ENCODE measurements at regions not wholly inside any gene's neighbourhood (a gene's known extent, or its start where the extent isn't known, plus 50 kb on each side); places are given as distances from the start of the nearest gene placed in this dataset.

DNA sequence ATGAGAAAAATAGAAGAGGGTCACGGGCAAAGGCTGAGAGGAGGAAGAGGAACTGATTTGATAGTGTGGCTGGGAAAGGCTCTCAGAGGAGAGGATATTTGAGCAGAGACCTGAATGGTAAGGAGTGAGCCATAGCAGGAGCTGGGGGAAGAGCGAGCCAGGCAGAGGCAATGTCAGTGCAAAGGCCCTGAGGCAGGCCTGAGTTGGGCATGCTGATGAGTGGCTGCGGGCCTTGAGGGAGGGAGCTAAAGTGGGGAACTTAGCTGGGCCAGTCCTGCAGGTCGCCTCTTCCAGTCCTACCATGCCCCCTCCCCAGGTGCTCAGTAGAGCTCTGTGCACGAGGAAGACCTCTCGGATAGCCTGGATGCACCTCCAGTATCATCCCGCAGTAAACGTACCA, 55.4 kb upstream of the FGFR2 start:
- no peak overlapping the region for H3K27ac ChIP-seq (ENCODE audit: low read depth)
- no peak for ATAC-seq
- TF ChIP-seq ZNF114 (CRISPR knock-in tag; IDR thresholded peaks at IDR 0.05) (no peak), EZH2 (IDR thresholded peaks at IDR 0.05; ENCODE audit: low read depth, unreplicated experiment) (no peak), ZNF331 (CRISPR knock-in tag; IDR thresholded peaks at IDR 0.05; ENCODE audit: low read depth) (no peak), STAT1 (IDR thresholded peaks at IDR 0.05; ENCODE audit: unreplicated experiment) (no peak), CREB1 (CRISPR knock-in tag; IDR thresholded peaks at IDR 0.05; ENCODE audit: low read depth) (no peak), NANOG (IDR thresholded peaks at IDR 0.05; ENCODE audit: borderline replicate concordance) (no peak), EZH2phosphoT487 (IDR thresholded peaks at IDR 0.05; ENCODE audit: unreplicated experiment) (no peak), JUNB (IDR thresholded peaks at IDR 0.05; ENCODE audit: unreplicated experiment) (no peak), POLR2AphosphoS5 (IDR thresholded peaks at IDR 0.05; ENCODE audit: low read depth) (no peak)
- TF ChIP-seq, protein P1, sequence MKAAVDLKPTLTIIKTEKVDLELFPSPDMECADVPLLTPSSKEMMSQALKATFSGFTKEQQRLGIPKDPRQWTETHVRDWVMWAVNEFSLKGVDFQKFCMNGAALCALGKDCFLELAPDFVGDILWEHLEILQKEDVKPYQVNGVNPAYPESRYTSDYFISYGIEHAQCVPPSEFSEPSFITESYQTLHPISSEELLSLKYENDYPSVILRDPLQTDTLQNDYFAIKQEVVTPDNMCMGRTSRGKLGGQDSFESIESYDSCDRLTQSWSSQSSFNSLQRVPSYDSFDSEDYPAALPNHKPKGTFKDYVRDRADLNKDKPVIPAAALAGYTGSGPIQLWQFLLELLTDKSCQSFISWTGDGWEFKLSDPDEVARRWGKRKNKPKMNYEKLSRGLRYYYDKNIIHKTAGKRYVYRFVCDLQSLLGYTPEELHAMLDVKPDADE (IDR thresholded peaks at IDR 0.05) = no peak
- TF ChIP-seq, protein P2, sequence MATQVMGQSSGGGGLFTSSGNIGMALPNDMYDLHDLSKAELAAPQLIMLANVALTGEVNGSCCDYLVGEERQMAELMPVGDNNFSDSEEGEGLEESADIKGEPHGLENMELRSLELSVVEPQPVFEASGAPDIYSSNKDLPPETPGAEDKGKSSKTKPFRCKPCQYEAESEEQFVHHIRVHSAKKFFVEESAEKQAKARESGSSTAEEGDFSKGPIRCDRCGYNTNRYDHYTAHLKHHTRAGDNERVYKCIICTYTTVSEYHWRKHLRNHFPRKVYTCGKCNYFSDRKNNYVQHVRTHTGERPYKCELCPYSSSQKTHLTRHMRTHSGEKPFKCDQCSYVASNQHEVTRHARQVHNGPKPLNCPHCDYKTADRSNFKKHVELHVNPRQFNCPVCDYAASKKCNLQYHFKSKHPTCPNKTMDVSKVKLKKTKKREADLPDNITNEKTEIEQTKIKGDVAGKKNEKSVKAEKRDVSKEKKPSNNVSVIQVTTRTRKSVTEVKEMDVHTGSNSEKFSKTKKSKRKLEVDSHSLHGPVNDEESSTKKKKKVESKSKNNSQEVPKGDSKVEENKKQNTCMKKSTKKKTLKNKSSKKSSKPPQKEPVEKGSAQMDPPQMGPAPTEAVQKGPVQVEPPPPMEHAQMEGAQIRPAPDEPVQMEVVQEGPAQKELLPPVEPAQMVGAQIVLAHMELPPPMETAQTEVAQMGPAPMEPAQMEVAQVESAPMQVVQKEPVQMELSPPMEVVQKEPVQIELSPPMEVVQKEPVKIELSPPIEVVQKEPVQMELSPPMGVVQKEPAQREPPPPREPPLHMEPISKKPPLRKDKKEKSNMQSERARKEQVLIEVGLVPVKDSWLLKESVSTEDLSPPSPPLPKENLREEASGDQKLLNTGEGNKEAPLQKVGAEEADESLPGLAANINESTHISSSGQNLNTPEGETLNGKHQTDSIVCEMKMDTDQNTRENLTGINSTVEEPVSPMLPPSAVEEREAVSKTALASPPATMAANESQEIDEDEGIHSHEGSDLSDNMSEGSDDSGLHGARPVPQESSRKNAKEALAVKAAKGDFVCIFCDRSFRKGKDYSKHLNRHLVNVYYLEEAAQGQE (IDR thresholded peaks at IDR 0.05; ENCODE audit: unreplicated experiment) = no peak
- TF ChIP-seq, protein P3, sequence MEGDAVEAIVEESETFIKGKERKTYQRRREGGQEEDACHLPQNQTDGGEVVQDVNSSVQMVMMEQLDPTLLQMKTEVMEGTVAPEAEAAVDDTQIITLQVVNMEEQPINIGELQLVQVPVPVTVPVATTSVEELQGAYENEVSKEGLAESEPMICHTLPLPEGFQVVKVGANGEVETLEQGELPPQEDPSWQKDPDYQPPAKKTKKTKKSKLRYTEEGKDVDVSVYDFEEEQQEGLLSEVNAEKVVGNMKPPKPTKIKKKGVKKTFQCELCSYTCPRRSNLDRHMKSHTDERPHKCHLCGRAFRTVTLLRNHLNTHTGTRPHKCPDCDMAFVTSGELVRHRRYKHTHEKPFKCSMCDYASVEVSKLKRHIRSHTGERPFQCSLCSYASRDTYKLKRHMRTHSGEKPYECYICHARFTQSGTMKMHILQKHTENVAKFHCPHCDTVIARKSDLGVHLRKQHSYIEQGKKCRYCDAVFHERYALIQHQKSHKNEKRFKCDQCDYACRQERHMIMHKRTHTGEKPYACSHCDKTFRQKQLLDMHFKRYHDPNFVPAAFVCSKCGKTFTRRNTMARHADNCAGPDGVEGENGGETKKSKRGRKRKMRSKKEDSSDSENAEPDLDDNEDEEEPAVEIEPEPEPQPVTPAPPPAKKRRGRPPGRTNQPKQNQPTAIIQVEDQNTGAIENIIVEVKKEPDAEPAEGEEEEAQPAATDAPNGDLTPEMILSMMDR (conservative IDR thresholded peaks at IDR 0.05; ENCODE audit: low read depth in 2 of 2) = no peak
- TF ChIP-seq, protein P4, sequence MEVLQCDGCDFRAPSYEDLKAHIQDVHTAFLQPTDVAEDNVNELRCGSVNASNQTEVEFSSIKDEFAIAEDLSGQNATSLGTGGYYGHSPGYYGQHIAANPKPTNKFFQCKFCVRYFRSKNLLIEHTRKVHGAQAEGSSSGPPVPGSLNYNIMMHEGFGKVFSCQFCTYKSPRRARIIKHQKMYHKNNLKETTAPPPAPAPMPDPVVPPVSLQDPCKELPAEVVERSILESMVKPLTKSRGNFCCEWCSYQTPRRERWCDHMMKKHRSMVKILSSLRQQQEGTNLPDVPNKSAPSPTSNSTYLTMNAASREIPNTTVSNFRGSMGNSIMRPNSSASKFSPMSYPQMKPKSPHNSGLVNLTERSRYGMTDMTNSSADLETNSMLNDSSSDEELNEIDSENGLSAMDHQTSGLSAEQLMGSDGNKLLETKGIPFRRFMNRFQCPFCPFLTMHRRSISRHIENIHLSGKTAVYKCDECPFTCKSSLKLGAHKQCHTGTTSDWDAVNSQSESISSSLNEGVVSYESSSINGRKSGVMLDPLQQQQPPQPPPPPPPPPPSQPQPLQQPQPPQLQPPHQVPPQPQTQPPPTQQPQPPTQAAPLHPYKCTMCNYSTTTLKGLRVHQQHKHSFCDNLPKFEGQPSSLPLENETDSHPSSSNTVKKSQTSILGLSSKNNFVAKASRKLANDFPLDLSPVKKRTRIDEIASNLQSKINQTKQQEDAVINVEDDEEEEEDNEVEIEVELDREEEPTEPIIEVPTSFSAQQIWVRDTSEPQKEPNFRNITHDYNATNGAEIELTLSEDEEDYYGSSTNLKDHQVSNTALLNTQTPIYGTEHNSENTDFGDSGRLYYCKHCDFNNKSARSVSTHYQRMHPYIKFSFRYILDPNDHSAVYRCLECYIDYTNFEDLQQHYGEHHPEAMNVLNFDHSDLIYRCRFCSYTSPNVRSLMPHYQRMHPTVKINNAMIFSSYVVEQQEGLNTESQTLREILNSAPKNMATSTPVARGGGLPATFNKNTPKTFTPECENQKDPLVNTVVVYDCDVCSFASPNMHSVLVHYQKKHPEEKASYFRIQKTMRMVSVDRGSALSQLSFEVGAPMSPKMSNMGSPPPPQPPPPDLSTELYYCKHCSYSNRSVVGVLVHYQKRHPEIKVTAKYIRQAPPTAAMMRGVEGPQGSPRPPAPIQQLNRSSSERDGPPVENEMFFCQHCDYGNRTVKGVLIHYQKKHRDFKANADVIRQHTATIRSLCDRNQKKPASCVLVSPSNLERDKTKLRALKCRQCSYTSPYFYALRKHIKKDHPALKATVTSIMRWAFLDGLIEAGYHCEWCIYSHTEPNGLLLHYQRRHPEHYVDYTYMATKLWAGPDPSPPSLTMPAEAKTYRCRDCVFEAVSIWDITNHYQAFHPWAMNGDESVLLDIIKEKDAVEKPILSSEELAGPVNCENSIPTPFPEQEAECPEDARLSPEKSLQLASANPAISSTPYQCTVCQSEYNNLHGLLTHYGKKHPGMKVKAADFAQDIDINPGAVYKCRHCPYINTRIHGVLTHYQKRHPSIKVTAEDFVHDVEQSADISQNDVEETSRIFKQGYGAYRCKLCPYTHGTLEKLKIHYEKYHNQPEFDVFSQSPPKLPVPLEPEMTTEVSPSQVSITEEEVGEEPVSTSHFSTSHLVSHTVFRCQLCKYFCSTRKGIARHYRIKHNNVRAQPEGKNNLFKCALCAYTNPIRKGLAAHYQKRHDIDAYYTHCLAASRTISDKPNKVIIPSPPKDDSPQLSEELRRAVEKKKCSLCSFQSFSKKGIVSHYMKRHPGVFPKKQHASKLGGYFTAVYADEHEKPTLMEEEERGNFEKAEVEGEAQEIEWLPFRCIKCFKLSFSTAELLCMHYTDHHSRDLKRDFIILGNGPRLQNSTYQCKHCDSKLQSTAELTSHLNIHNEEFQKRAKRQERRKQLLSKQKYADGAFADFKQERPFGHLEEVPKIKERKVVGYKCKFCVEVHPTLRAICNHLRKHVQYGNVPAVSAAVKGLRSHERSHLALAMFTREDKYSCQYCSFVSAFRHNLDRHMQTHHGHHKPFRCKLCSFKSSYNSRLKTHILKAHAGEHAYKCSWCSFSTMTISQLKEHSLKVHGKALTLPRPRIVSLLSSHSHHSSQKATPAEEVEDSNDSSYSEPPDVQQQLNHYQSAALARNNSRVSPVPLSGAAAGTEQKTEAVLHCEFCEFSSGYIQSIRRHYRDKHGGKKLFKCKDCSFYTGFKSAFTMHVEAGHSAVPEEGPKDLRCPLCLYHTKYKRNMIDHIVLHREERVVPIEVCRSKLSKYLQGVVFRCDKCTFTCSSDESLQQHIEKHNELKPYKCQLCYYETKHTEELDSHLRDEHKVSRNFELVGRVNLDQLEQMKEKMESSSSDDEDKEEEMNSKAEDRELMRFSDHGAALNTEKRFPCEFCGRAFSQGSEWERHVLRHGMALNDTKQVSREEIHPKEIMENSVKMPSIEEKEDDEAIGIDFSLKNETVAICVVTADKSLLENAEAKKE (CRISPR knock-in tag; IDR thresholded peaks at IDR 0.05) = no peak
- Mint-ChIP-seq H3K9me3 (no peaks in the 10 kb centered on the region; the same call in 2 of the 3 replicates), H3K27ac (no peak overlapping the region), H3K4me3 (no peak overlapping the region), H3K36me3 (ENCODE audit: low read depth) (no peaks in the 10 kb centered on the region), H3K4me1 (peaks cover 14% of the 10 kb centered on the region), H3K27me3 (ENCODE audit: insufficient read depth, low read depth, poor library complexity) (peaks cover 3% of the 10 kb centered on the region)
- no peaks in the 10 kb centered on the region for H4K20me1 ChIP-seq (replicated peaks; ENCODE audit: insufficient read depth)
- H3K4me3 ChIP-seq = no peak overlapping the region
- no peaks in the 10 kb centered on the region for H3F3A ChIP-seq (replicated peaks; ENCODE audit: low read depth)
- H3K36me3 ChIP-seq (ENCODE audit: insufficient read depth) = no peaks in the 10 kb centered on the region
- no peaks in the 10 kb centered on the region for H3K79me2 ChIP-seq (replicated peaks; ENCODE audit: insufficient read depth)
- no peaks in the 10 kb centered on the region for H3K27me3 ChIP-seq (ENCODE audit: insufficient read depth)
- H2AFZ ChIP-seq = no peak overlapping the region
- no peaks in the 10 kb centered on the region for H3K9me2 ChIP-seq (ENCODE audit: insufficient read depth)
- no peaks in the 10 kb centered on the region for H3K4me1 ChIP-seq (ENCODE audit: insufficient read depth)
- no peak for DNase-seq (ENCODE audit: low spot score)
- no peak overlapping the region for H3K4me2 ChIP-seq

Data from GM23338 (cell line).